ENCODE measurements at regions not wholly inside any gene's neighbourhood (a gene's known extent, or its start where the extent isn't known, plus 50 kb on each side); places are given as distances from the start of the nearest gene placed in this dataset.

DNA sequence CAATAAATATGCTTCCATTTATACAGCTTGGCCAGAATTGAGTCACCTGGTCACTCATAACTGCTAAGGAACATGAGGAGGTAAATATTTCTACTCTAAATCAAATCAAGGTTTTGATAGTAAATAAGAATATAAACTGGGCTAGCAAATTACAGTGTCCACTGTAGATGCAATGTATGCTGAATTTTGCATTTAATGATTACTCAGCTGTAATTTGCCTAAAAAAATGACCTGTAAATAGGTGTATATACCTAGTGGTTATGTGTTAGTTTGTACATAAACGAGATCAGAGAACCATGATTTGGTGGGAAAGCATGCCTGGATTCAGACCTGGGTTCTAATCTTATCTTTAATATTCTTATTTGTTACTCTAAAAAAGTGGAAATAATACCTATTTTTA is 76.6 kb upstream of the CNTN1 start:
- TF ChIP-seq, protein P1, sequence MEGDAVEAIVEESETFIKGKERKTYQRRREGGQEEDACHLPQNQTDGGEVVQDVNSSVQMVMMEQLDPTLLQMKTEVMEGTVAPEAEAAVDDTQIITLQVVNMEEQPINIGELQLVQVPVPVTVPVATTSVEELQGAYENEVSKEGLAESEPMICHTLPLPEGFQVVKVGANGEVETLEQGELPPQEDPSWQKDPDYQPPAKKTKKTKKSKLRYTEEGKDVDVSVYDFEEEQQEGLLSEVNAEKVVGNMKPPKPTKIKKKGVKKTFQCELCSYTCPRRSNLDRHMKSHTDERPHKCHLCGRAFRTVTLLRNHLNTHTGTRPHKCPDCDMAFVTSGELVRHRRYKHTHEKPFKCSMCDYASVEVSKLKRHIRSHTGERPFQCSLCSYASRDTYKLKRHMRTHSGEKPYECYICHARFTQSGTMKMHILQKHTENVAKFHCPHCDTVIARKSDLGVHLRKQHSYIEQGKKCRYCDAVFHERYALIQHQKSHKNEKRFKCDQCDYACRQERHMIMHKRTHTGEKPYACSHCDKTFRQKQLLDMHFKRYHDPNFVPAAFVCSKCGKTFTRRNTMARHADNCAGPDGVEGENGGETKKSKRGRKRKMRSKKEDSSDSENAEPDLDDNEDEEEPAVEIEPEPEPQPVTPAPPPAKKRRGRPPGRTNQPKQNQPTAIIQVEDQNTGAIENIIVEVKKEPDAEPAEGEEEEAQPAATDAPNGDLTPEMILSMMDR (conservative IDR thresholded peaks at IDR 0.05; ENCODE audit: low read depth): no peak
- DNase-seq (ENCODE audit: low spot score): no peak
- CTCF ChIA-PET: no interaction called here
- POLR2A ChIA-PET (ENCODE audit: low non-redundant PET): no interaction called here
- no peak overlapping the region for H3K27ac ChIP-seq

DNA sequence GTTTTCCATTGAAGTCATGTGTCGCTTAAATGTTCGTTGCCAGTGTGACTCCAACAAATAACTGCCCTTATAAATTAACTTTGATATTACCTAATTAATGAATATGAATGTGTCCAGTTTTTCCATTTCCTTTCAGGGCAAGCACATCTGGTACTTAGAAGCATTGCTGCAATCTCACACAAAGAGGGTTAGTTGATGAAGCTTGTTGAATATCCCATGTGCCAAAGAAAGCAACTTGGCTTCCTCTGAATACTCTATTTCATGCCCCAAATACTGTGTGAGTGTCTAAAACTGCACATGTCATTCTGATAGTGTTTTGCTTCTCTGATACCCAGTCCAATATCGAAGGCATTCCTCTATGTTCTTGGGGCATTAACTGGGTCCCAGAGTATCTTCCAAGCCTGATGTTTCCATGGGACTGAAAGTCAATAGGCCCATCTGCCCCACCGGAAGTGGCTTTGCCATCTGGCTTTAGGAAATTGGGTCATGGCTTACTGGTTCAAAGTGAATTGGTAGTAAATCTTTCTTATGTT is 75.8 kb upstream of the CNTN1 start:
- TF ChIP-seq, protein P1 (conservative IDR thresholded peaks at IDR 0.05; ENCODE audit: low read depth): no peak
- POLR2A ChIA-PET (ENCODE audit: low non-redundant PET): no interaction called here
- H3K27ac ChIP-seq: no peak overlapping the region
- DNase-seq (ENCODE audit: low spot score): no peak
- CTCF ChIA-PET: no interaction called here

DNA sequence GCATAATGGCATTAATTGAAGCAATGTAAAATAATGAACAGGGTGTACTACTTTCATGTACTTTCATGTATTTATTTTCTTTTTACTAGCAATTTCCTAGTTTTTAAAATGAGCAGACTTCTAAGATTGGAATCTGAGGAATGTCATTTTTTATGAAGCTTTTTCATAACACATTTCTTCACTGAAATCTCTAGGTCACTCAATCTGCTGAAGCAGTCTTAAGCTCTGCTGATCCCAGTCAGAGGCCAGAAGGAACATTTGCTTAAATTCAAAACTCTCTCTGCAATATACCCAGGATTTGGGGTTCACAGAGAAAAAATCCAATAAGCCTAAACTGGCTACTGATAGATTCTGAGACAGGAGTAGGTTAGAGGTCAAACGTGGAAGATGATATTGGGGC is 73.6 kb upstream of the CNTN1 start:
- H3K27ac ChIP-seq: no peak overlapping the region
- TF ChIP-seq, protein P1 (conservative IDR thresholded peaks at IDR 0.05; ENCODE audit: low read depth): no peak
- CTCF ChIA-PET: no interaction called here
- no peak for DNase-seq (ENCODE audit: low spot score)
- POLR2A ChIA-PET (ENCODE audit: low non-redundant PET): no interaction called here

DNA sequence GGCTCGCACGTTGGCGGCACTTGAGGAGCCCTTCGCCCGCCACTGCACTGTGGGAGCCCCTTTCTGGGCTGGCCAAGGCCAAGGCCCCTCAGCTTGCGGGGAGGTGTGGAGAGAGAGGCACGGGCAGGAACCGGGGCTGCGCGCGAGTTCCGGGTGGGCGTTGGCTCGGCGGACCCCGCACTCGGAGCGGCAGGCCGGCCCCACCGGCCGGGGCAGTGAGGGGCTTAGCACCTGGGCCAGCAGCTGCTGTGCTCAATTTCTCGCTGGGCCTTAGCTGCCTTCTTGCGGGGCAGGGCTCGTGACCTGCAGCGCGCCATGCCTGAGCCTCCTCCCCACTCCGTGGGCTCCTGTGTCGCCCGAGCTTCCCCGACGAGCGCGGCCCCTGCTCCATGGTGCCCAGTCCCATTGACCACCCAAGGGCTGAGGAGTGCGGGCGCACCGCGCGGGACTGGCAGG is 71.6 kb upstream of the CNTN1 start:
- CTCF ChIA-PET: interaction anchor here (0.6 kb wide), 2 partner anchors 207 to 1750 kb away, joined by 3 to 4 read pairs; no protein-coding TSS in a partner anchor
- POLR2A ChIA-PET (ENCODE audit: low non-redundant PET): no interaction called here
- DNase-seq (ENCODE audit: low spot score): no peak
- H3K27ac ChIP-seq: no peak overlapping the region
- TF ChIP-seq, protein P1 (conservative IDR thresholded peaks at IDR 0.05; ENCODE audit: low read depth): no peak

DNA sequence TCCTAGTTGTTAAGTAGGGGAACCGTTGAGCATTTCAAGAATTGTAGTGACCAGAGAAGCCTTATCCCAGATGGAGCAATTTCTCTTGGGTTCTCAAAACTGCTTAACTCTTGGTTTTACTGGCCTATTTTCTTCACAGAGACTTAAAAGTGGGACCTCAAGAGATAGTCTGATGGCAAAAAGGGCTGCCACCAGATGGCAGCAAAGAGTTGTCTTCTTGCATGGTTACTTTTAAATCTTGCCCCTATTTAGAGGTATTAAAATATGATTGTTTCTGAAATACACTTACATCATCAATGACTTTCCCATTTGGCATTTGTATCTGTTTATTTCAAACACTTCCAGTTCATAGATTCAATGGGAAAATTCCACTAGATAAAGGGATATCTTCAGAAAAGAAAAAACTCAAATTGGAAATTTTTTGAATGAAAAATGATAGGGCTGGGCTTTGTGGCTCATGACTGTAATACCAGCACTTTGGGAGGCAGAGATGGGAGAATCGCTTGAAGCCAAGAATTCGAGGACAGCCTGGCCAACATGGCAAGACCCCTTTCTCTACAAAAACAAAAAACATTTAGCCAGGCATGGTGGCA is 69.9 kb upstream of the CNTN1 start:
- ChIA-PET POLR2A (ENCODE audit: low non-redundant PET) (no interaction called here), CTCF (no interaction called here)
- H3K27ac ChIP-seq: no peak overlapping the region
- TF ChIP-seq, protein P1 (conservative IDR thresholded peaks at IDR 0.05; ENCODE audit: low read depth): peak; percentile 70
- DNase-seq (ENCODE audit: low spot score): peak; percentile 20

DNA sequence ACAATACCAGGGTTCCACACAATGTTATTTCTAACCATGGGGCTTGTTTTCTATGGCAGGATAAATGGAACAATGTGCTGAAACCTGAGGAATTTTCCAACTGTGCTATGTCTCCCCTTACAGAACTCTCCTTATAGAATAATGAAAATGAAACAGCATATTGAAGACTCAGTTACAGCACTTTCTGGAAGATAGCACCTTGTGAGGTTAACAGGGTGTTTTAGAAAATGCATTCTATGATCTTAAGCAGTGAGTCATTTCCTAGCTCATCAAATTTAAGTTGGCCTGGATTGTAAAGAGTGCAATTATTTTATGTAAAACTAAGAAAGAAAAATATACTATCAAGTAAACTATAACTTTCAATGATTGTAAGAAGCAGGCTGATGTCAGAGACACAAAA is 60.1 kb upstream of the CNTN1 start:
- TF ChIP-seq, protein P1 (conservative IDR thresholded peaks at IDR 0.05; ENCODE audit: low read depth): no peak
- DNase-seq (ENCODE audit: low spot score): no peak
- ChIA-PET CTCF (no interaction called here), POLR2A (ENCODE audit: low non-redundant PET) (no interaction called here)
- no peak overlapping the region for H3K27ac ChIP-seq

All from RWPE1 (cell line).